Neutrophil (primary cell): ENCODE measurements at regions not wholly inside any gene's neighbourhood (a gene's known extent, or its start where the extent isn't known, plus 50 kb on each side); places are given as distances from the start of the nearest gene placed in this dataset.

Source experiments
- H3K27ac ChIP-seq: fragments of 200-600 bp; sonication (generic); 2 replicates; pipeline ENCODE4 v1.5.1; 2016; ENCODE audit warnings: mild to moderate bottlenecking, moderate library complexity
- H3K27me3 ChIP-seq: fragments of 200-600 bp; sonication (generic); 2 replicates; pipeline ENCODE4 v1.6.0; 2016; ENCODE audit warnings: mild to moderate bottlenecking
- H3K36me3 ChIP-seq: fragments of 200-600 bp; sonication (generic); 2 replicates; pipeline ENCODE4 v1.5.1; 2017
- H3K4me1 ChIP-seq, 2 experiments: fragments of 200-600 bp in 1 of 2; sonication (generic) in 1 of 2; 1 replicate in 1 of 2; 2 replicates in 1 of 2; pipeline versions ENCODE4 v1.5.1 to v1.6.1; 2013 to 2016; ENCODE audit warnings: low read depth in 1 of 2, low read length in 1 of 2, mild to moderate bottlenecking in 1 of 2, moderate library complexity in 1 of 2; ENCODE audit not compliant: control insufficient read depth in 1 of 2, insufficient read depth in 1 of 2
- H3K4me3 ChIP-seq, 2 experiments: fragments of 200-600 bp in 1 of 2; sonication (generic) in 1 of 2; 1 replicate in 1 of 2; 2 replicates in 1 of 2; pipeline ENCODE4 v1.5.1; 2013 to 2016; ENCODE audit warnings: low read depth in 1 of 2, low read length in 1 of 2, mild to moderate bottlenecking in 1 of 2, moderate library complexity in 1 of 2
- H3K9me3 ChIP-seq: fragments of 200-600 bp; sonication (generic); 2 replicates; pipeline ENCODE4 v1.5.1; 2016
- TF ChIP-seq, protein P1 (sequence below): fragments of 200-600 bp; sonication (generic); IDR thresholded peaks from 2 replicates; pipeline ENCODE4 v1.5.1; 2016; ENCODE audit warnings: antibody characterized with exemption

DNA sequence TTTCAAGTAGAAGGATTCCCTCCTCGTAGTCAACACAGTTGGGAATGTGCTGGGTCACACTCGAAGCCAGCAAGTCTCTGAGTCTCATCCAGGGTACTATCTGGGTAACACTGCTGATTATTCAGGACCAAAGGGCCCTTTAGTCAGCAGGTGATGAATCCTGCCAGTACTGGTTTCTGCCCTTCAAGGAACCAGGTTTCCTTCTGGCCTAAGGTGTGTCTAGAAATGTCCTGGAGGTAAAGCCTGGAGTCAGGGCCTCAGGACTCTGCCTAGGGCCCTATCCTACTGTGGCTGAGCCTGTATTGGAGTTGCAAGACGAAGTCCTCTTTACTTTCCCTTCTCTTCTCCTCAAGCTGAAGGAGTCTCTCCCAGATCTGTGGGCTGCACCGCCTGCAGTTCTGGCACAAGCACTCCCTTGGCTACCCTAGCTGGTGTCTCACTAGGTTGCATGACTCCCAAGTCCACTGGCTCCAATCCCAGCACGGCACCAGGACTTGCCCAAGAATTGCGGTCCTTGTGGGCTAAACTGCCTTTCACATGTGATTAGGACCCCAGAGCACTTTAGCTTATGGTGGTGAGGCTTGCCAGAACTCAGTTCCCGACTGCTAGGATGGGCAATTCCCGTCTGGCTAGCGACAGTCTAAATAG is 193.7 kb upstream of the PDE3A start:
- no peaks in the 10 kb centered on the region for H3K9me3 ChIP-seq
- H3K27ac ChIP-seq: no peak overlapping the region
- TF ChIP-seq, protein P1, sequence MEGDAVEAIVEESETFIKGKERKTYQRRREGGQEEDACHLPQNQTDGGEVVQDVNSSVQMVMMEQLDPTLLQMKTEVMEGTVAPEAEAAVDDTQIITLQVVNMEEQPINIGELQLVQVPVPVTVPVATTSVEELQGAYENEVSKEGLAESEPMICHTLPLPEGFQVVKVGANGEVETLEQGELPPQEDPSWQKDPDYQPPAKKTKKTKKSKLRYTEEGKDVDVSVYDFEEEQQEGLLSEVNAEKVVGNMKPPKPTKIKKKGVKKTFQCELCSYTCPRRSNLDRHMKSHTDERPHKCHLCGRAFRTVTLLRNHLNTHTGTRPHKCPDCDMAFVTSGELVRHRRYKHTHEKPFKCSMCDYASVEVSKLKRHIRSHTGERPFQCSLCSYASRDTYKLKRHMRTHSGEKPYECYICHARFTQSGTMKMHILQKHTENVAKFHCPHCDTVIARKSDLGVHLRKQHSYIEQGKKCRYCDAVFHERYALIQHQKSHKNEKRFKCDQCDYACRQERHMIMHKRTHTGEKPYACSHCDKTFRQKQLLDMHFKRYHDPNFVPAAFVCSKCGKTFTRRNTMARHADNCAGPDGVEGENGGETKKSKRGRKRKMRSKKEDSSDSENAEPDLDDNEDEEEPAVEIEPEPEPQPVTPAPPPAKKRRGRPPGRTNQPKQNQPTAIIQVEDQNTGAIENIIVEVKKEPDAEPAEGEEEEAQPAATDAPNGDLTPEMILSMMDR: no peak
- H3K4me1 ChIP-seq: no peaks in the 10 kb centered on the region
- no peak overlapping the region for H3K4me3 ChIP-seq
- H3K36me3 ChIP-seq: no peaks in the 10 kb centered on the region
- H3K27me3 ChIP-seq: no peaks in the 10 kb centered on the region

DNA sequence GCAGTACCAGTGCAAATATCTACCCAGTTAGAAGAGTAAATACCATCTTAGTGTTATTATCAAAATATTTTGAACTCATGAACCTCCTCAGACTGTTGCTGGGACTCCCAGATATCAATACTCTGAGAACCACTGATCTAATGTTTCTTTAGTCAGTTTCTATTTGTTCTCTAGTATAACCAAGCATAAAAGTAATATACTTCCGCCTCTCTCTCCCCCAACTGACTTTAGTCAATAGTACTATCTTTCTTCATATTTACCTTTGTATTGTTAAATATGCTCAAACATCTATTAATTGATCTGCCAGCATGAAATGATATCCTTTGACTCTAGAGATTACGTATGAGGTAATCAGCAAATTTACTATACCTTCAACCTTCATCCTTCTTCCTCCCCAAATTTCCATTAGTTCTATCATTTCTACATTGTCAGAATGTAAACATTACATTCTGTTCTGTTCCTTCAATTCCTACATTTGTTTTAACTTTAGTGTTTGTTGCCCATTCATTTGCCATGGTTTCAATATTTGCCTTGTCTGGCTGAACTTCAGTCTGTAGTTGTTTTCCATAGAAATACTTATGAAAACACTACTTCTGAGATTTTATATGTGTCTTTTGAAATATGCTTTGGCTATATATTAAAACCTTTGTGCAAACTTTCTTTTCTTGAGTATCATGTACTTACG is 192.5 kb upstream of the PDE3A start:
- Histone ChIP-seq H3K4me1 (no peaks in the 10 kb centered on the region), H3K4me3 (no peak overlapping the region), H3K27ac (no peak overlapping the region), H3K36me3 (no peaks in the 10 kb centered on the region), H3K27me3 (no peaks in the 10 kb centered on the region), H3K9me3 (no peaks in the 10 kb centered on the region)
- TF ChIP-seq, protein P1: no peak

DNA sequence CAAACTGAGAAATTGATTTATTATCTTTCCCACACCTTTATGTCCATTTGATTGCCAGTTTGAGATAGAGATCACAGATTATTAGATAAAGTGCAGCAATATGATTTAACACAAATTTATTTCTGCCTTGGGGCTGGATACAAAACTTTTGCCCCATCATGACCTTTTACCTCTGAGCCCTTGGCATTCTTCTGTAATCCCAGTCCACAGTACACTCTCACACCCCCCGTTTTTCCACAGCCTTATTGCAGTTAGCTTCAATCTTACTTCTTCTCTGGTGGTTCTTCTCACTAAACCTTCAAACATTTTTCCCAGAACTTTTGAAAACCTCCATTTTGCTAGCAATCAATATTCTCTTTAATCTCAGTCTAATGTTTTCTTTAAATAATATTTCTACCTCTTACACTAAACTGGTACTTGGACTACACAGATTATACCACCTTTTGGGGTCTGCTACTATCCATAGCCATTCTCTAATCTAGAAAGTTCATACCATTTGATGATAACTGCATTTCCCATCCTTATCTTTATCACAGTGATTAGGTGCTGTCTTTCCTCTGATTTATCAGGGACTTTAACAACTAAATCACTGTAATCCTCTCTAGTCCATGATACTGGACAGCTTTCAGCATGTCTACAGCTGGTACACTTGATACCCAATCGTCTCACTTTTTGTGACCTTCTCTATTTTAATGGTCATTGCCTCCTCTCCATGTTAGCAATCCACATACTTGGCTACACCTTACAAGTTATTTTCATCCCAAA is 186.7 kb upstream of the PDE3A start:
- TF ChIP-seq, protein P1: no peak
- Histone ChIP-seq H3K27me3 (no peaks in the 10 kb centered on the region), H3K9me3 (no peaks in the 10 kb centered on the region), H3K4me1 (no peaks in the 10 kb centered on the region), H3K27ac (no peak overlapping the region), H3K36me3 (no peaks in the 10 kb centered on the region), H3K4me3 (no peak overlapping the region)

DNA sequence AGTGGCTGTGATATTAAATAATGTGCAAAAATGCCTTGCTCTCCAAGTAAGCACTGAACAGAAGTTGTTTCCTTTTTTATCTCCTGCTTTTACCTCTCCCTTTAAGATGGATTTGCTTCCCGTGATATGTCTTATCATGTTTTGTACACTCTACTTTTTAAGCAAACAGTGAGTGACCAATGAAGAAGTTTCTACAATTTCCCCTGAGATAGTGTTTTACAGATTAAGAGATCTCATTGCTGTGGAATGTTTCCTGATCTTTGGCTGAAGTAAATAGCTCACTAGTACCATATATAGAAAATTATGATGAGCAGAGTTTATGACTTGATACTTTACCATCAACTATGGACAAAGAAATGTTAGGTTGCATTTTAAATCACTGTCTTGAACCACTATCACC is 184.8 kb upstream of the PDE3A start:
- TF ChIP-seq, protein P1: no peak
- H3K27ac ChIP-seq: no peak overlapping the region

DNA sequence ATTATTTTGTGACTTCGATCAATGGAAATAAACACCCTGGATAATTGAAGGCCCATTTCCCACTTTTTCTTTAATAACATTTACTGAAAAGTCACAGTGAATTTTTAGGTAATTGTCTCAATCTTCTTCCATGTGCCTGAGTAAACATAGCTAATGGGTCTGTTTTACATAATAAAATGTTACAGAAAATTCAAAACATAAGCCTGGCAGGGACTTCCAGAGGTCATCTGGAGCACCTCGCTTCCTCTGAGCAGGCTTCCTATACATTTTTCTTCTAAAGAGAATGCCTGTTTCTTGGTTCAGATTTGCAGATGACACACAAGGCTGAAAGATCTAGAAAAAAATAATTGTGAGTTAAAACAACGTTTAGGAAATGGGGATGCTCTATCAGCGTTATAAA is 183.8 kb upstream of the PDE3A start:
- TF ChIP-seq, protein P1: no peak

More for the DNA sequence above, 184.8 kb upstream of the PDE3A start:
- H3K36me3 ChIP-seq: no peaks in the 10 kb centered on the region
- no peaks in the 10 kb centered on the region for H3K9me3 ChIP-seq
- H3K4me1 ChIP-seq: no peaks in the 10 kb centered on the region
- H3K27me3 ChIP-seq: no peaks in the 10 kb centered on the region
- H3K4me3 ChIP-seq: no peak overlapping the region

More for the DNA sequence above, 183.8 kb upstream of the PDE3A start:
- H3K4me3 ChIP-seq: no peak overlapping the region
- no peaks in the 10 kb centered on the region for H3K4me1 ChIP-seq
- H3K27me3 ChIP-seq: no peaks in the 10 kb centered on the region
- no peak overlapping the region for H3K27ac ChIP-seq
- H3K36me3 ChIP-seq: no peaks in the 10 kb centered on the region
- no peaks in the 10 kb centered on the region for H3K9me3 ChIP-seq
